ENCODE measurements at regions not wholly inside any gene's neighbourhood (a gene's known extent, or its start where the extent isn't known, plus 50 kb on each side); places are given as distances from the start of the nearest gene placed in this dataset.

GRCh38 chr19:31572102-31572975 lies 223.1 kb upstream of the TSHZ3 start:
- Histone ChIP-seq H4K20me1 (ENCODE audit: insufficient read depth, low read length) (no peaks in the 10 kb centered on the region), H3K27ac (ENCODE audit: insufficient read depth, low read length) (no peak overlapping the region), H3K9ac (ENCODE audit: low read depth, low read length) (no peak overlapping the region), H3K9me1 (ENCODE audit: insufficient read depth, low read length) (no peaks in the 10 kb centered on the region), H3K36me3 (ENCODE audit: control insufficient read depth, insufficient read depth, low read length) (no peaks in the 10 kb centered on the region), H2AK5ac (ENCODE audit: low read depth, low read length) (no peak overlapping the region), H3K23ac (ENCODE audit: low read depth, low read length) (no peak overlapping the region), H3K18ac (ENCODE audit: low read depth, low read length) (no peak overlapping the region), H4K91ac (ENCODE audit: insufficient read depth, low read depth, low read length) (no peak overlapping the region), H3K56ac (ENCODE audit: extremely low read depth, insufficient read depth, low read length) (no peak overlapping the region), H3K4me3 (ENCODE audit: insufficient read depth, low read depth, low read length) (no peak overlapping the region), H3K4me2 (ENCODE audit: low read depth, low read length) (no peak overlapping the region), H3K27me3 (ENCODE audit: control insufficient read depth, insufficient read depth, low read length) (peaks cover 3% of the 10 kb centered on the region; the same call in 1 of the 2 replicates), H2AK9ac (replicated peaks; ENCODE audit: low read depth, low read length, poor library complexity) (no peak overlapping the region), H2AFZ (replicated peaks; ENCODE audit: low read length, poor library complexity) (no peak overlapping the region), H3K4ac (ENCODE audit: low read depth, low read length) (no peak overlapping the region), H4K8ac (ENCODE audit: low read depth in 2 of 2, low read length in 2 of 2) (no peak overlapping the region), H2BK5ac (ENCODE audit: low read depth, low read length, poor library complexity, severe bottlenecking) (no peak overlapping the region), H3K9me3 (ENCODE audit: control insufficient read depth, insufficient read depth, low read length) (no peaks in the 10 kb centered on the region), H2BK15ac (ENCODE audit: low read depth, low read length) (no peak overlapping the region), H4K5ac (ENCODE audit: low read depth, low read length) (no peak overlapping the region), H3K14ac (replicated peaks; ENCODE audit: low read depth, low read length) (no peak overlapping the region), H2BK120ac (ENCODE audit: low read depth, low read length) (no peak overlapping the region), H2BK20ac (ENCODE audit: low read depth, low read length) (no peak overlapping the region), H3K4me1 (ENCODE audit: control insufficient read depth, insufficient read depth, low read length) (no peaks in the 10 kb centered on the region), H3K79me1 (ENCODE audit: low read depth in 1 of 2, low read length in 2 of 2) (no peaks in the 10 kb centered on the region)
- TF ChIP-seq CHD1 (IDR thresholded peaks at IDR 0.05; ENCODE audit: low read depth, low read length) (no peak), RFX5 (IDR thresholded peaks at IDR 0.05; ENCODE audit: low read depth, low read length) (no peak), ELK1 (IDR thresholded peaks at IDR 0.05; ENCODE audit: borderline replicate concordance, low read depth, low read length) (no peak), MAFK (IDR thresholded peaks at IDR 0.05; ENCODE audit: low read depth, low read length) (no peak), POLR2A (IDR thresholded peaks at IDR 0.05; ENCODE audit: low read depth, low read length) (no peak), MAZ (IDR thresholded peaks at IDR 0.05; ENCODE audit: borderline replicate concordance, low read depth, low read length) (no peak), RCOR1 (IDR thresholded peaks at IDR 0.05; ENCODE audit: insufficient replicate concordance, low read length) (no peak), RAD21 (IDR thresholded peaks at IDR 0.05; ENCODE audit: low read length) (no peak), SMC3 (IDR thresholded peaks at IDR 0.05; ENCODE audit: low read depth, low read length) (no peak), FOS (IDR thresholded peaks at IDR 0.05; ENCODE audit: low read depth, low read length) (no peak), CEBPB (IDR thresholded peaks at IDR 0.05; ENCODE audit: low read depth, low read length) (no peak), NFE2L2 (IDR thresholded peaks at IDR 0.05; ENCODE audit: low read depth, low read length) (no peak), CTCF (conservative IDR thresholded peaks at IDR 0.05; ENCODE audit: low read depth, low read length) (no peak), BHLHE40 (IDR thresholded peaks at IDR 0.05; ENCODE audit: low read depth, low read length) (no peak)
- TF ChIP-seq, protein P1, sequence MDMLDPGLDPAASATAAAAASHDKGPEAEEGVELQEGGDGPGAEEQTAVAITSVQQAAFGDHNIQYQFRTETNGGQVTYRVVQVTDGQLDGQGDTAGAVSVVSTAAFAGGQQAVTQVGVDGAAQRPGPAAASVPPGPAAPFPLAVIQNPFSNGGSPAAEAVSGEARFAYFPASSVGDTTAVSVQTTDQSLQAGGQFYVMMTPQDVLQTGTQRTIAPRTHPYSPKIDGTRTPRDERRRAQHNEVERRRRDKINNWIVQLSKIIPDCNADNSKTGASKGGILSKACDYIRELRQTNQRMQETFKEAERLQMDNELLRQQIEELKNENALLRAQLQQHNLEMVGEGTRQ (IDR thresholded peaks at IDR 0.05; ENCODE audit: low read depth, low read length) = no peak
- POLR2A ChIA-PET (ENCODE audit: unreplicated experiment) = no interaction called here
- in situ Hi-C loops (cut with MboI; ENCODE audit: low sequenced_read_pairs) (no loop called here), dilution Hi-C loops (cut with HindIII; ENCODE audit: low sequenced_read_pairs, unreplicated experiment) (no loop called here), intact Hi-C loops (cut with micrococcal nuclease) (no loop called here)
- ATAC-seq (ENCODE audit: low read depth) (no peak), DNase-seq (no peak)
- CTCF ChIA-PET = no interaction called here
- BruUV-seq (replicated peaks) = no TSS peak
- WGBS, 2 experiments (ENCODE audit: extremely low coverage in 2 of 2, insufficient read length in 1 of 2) = 100% methylated on average over 1 of the region's 11 CpGs; no CpG with 5 or more reads in 1 of the 2 experiments

Data from IMR-90 (cell line).